Transverse colon (tissue), 4 donors: ENCODE measurements at regions not wholly inside any gene's neighbourhood (a gene's known extent, or its start where the extent isn't known, plus 50 kb on each side); places are given as distances from the start of the nearest gene placed in this dataset.

Experiments
- CTCF ChIP-seq, 5 experiments: fragments of 200-600 bp in 3 of 5; fragments of 450-650 bp in 2 of 5; sonication (generic) in 3 of 5; IDR thresholded peaks; 1 replicate in 2 of 5; 2 replicates in 3 of 5; pipeline ENCODE4 v1.5.1; 2016 to 2017; ENCODE audit warnings: antibody characterized with exemption in 5 of 5, inconsistent platforms in 3 of 5, mild to moderate bottlenecking in 2 of 5, moderate library complexity in 1 of 5
- EP300 ChIP-seq: sonication (generic); formaldehyde crosslinking; IDR thresholded peaks from one replicate; pipeline ENCODE4 v1.6.1; 2017; ENCODE audit warnings: antibody characterized with exemption, low read depth
- POLR2A ChIP-seq: fragments of 450-650 bp; IDR thresholded peaks from one replicate; pipeline ENCODE4 v1.6.1; 2016; ENCODE audit warnings: antibody characterized with exemption, mild to moderate bottlenecking, moderate library complexity
- POLR2AphosphoS5 ChIP-seq, 3 donors: sonication (generic); formaldehyde crosslinking; IDR thresholded peaks; one replicate each; pipeline ENCODE4 v1.6.1; 2016; ENCODE audit warnings: antibody characterized with exemption in 3 of 3

- TF ChIP-seq CTCF (IDR thresholded peaks at IDR 0.05): no peak
- TF ChIP-seq POLR2AphosphoS5 (IDR thresholded peaks at IDR 0.05): no peak
- TF ChIP-seq POLR2A: no peak
- no peak for TF ChIP-seq EP300
Measured at GRCh38 chr6:97867177-97867576, 584.2 kb upstream of the MMS22L start.
